ENCODE measurements at regions not wholly inside any gene's neighbourhood (a gene's known extent, or its start where the extent isn't known, plus 50 kb on each side); places are given as distances from the start of the nearest gene placed in this dataset.
"Not testable (repeated sequence)": the region's sequence is repeated elsewhere in the genome, so short reads cannot be mapped to it uniquely, and the experiment has no call there.

DNA sequence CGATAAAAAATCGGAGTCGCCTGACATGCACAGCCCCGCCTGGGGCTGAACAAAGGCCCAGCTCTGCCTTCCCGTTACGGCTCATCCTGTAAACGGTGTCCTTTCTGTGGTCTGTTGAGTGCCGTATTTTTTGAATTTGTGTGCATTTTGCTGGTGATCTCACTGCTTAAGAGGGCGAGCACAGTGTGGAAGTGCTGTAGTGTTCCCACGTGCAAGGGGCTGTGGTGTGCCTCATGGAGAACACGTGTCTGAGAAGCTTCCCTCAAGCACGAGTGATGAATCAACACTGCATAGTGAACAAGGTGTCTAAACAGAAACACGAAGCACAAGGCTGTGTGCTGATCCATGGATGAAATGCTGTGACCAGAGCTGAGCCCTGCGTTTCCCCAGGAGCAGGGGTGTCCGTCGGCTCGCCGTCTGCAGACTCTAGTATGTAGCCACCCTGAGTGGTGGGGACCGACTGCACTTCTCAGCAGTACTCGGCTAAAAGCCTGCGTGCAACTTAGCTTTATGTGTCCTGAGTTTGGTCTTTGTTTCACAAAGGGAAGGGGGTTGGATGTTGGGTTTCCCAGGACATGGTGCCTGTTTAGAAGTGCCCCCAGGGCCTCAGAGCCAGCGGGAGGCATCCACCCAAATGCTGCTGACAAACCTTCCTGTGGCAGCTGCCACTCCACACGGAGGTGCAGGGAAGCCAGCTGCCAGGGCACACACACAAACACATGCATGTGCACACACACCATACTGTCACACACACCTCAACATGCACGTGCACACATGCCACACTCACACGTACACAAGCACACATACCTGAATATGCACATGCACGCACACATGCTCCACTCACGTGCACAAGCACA is 77.2 kb upstream of the IRX4 start:
- H3K27me3 ChIP-seq (ENCODE audit: insufficient read depth, low read length): no peaks in the 10 kb centered on the region
- H3K4me1 ChIP-seq (ENCODE audit: insufficient read depth, low read length): no peaks in the 10 kb centered on the region
- peaks cover 3 to 24% of the 10 kb centered on the region in 2 donors for H3K27me3 Mint-ChIP-seq
- H3K27ac ChIP-seq (ENCODE audit: low read depth, low read length): no peak overlapping the region
- H3K9me3 Mint-ChIP-seq: no peaks in the 10 kb centered on the region
- ChIA-PET CTCF (ENCODE audit: partially characterized antibody) (no interaction called here), POLR2A (ENCODE audit: partially characterized antibody) (no interaction called here)
- no peaks in the 10 kb centered on the region for H3K36me3 Mint-ChIP-seq
- H3K36me3 ChIP-seq (ENCODE audit: insufficient read depth, low read length): no peaks in the 10 kb centered on the region
- no peaks in the 10 kb centered on the region for H3K9me3 ChIP-seq (ENCODE audit: control insufficient read depth in 1 of 2, low read length in 2 of 2)
- H3K4me3 Mint-ChIP-seq: no peak overlapping the region
- intact Hi-C loops (cut with micrococcal nuclease): no loop called here
- no peak overlapping the region for H3K4me3 ChIP-seq (ENCODE audit: low read length in 2 of 2)
- no peak for DNase-seq
- H3K27ac Mint-ChIP-seq: no peak overlapping the region
- H3K4me1 Mint-ChIP-seq: no peaks in the 10 kb centered on the region

GRCh38 chr5:1959231-1959630 is 76.5 kb upstream of the IRX4 start:
- H3K36me3 ChIP-seq (ENCODE audit: insufficient read depth, low read length): no peaks in the 10 kb centered on the region
- Mint-ChIP-seq H3K4me3 (no peak overlapping the region), H3K27me3 (peaks cover 8 to 26% of the 10 kb centered on the region in 2 donors), H3K36me3 (no peaks in the 10 kb centered on the region), H3K4me1 (no peaks in the 10 kb centered on the region), H3K9me3 (no peaks in the 10 kb centered on the region), H3K27ac (no peak overlapping the region)
- intact Hi-C loops (cut with micrococcal nuclease): no loop called here
- H3K9me3 ChIP-seq (ENCODE audit: control insufficient read depth in 1 of 2, low read length in 2 of 2): no peaks in the 10 kb centered on the region
- POLR2A ChIA-PET (ENCODE audit: partially characterized antibody): no interaction called here
- no peaks in the 10 kb centered on the region for H3K27me3 ChIP-seq (ENCODE audit: insufficient read depth, low read length)
- no peak overlapping the region for H3K4me3 ChIP-seq (ENCODE audit: low read length in 2 of 2)
- no peak for DNase-seq
- CTCF ChIA-PET (ENCODE audit: partially characterized antibody): no interaction called here
- no peak overlapping the region for H3K27ac ChIP-seq (ENCODE audit: low read depth, low read length)
- H3K4me1 ChIP-seq (ENCODE audit: insufficient read depth, low read length): no peaks in the 10 kb centered on the region

- POLR2A ChIA-PET (ENCODE audit: partially characterized antibody): no interaction called here
- Mint-ChIP-seq H3K9me3 (no peaks in the 10 kb centered on the region), H3K36me3 (no peaks in the 10 kb centered on the region), H3K27ac (no peak overlapping the region), H3K4me3 (no peak overlapping the region), H3K4me1 (no peaks in the 10 kb centered on the region), H3K27me3 (peaks cover 11 to 24% of the 10 kb centered on the region in 2 donors)
- Histone ChIP-seq H3K4me3 (ENCODE audit: low read length in 2 of 2) (no peak overlapping the region), H3K4me1 (ENCODE audit: insufficient read depth, low read length) (no peaks in the 10 kb centered on the region), H3K36me3 (ENCODE audit: insufficient read depth, low read length) (no peaks in the 10 kb centered on the region), H3K27me3 (ENCODE audit: insufficient read depth, low read length) (no peaks in the 10 kb centered on the region), H3K27ac (ENCODE audit: low read depth, low read length) (no peak overlapping the region), H3K9me3 (ENCODE audit: control insufficient read depth in 1 of 2, low read length in 2 of 2) (no peaks in the 10 kb centered on the region)
- DNase-seq: no peak
- CTCF ChIA-PET (ENCODE audit: partially characterized antibody): no interaction called here
- intact Hi-C loops (cut with micrococcal nuclease): no loop called here
Measured at GRCh38 chr5:1958211-1959010, 75.7 kb upstream of the IRX4 start.

DNA sequence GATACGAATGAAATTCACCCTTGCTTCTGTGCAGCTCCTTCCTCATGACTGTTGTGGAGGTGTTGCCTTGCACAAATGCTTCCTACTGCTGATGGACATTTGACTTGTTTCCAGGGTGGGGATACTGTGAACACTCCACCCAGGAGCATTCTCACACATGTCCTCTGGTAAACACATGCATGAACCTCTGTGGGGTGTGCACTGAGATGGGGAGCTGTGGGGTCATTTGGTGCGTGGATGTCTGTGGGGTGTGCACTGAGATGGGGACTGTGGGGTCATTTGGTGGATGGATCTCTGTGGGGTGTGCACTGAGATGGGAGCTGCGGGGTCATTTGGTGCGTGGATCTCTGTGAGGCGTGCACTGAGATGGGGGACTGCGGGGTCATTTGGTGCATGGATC is 72.9 kb upstream of the IRX4 start:
- Histone ChIP-seq H3K4me1 (ENCODE audit: insufficient read depth, low read length) (no peaks in the 10 kb centered on the region), H3K9me3 (ENCODE audit: control insufficient read depth in 1 of 2, low read length in 2 of 2) (no peaks in the 10 kb centered on the region), H3K4me3 (ENCODE audit: low read length in 2 of 2) (no peak overlapping the region), H3K36me3 (ENCODE audit: insufficient read depth, low read length) (no peaks in the 10 kb centered on the region), H3K27me3 (ENCODE audit: insufficient read depth, low read length) (no peaks in the 10 kb centered on the region), H3K27ac (ENCODE audit: low read depth, low read length) (no peak overlapping the region)
- H3K36me3 Mint-ChIP-seq: no peaks in the 10 kb centered on the region
- H3K4me1 Mint-ChIP-seq: no peaks in the 10 kb centered on the region
- H3K9me3 Mint-ChIP-seq: peaks cover 0 to 6% (median 0%) of the 10 kb centered on the region in 8 donors
- peaks cover 14 to 24% of the 10 kb centered on the region in 2 donors for H3K27me3 Mint-ChIP-seq
- ChIA-PET CTCF (ENCODE audit: partially characterized antibody) (no interaction called here), POLR2A (ENCODE audit: partially characterized antibody) (no interaction called here)
- DNase-seq: no peak
- intact Hi-C loops (cut with micrococcal nuclease): no loop called here
- no peak overlapping the region for H3K27ac Mint-ChIP-seq
- H3K4me3 Mint-ChIP-seq: no peak overlapping the region

GRCh38 chr5:1953710-1954109 is 71.0 kb upstream of the IRX4 start:
- peaks cover 14 to 20% of the 10 kb centered on the region in 2 donors for H3K27me3 Mint-ChIP-seq
- H3K4me3 ChIP-seq (ENCODE audit: low read length in 2 of 2); H3K9me3 Mint-ChIP-seq; DNase-seq; H3K4me3 Mint-ChIP-seq; H3K36me3 Mint-ChIP-seq; H3K36me3 ChIP-seq (ENCODE audit: insufficient read depth, low read length); H3K4me1 ChIP-seq (ENCODE audit: insufficient read depth, low read length); intact Hi-C loops (cut with micrococcal nuclease); POLR2A ChIA-PET (ENCODE audit: partially characterized antibody); H3K9me3 ChIP-seq (ENCODE audit: control insufficient read depth in 1 of 2, low read length in 2 of 2); H3K4me1 Mint-ChIP-seq; H3K27me3 ChIP-seq (ENCODE audit: insufficient read depth, low read length); H3K27ac Mint-ChIP-seq; H3K27ac ChIP-seq (ENCODE audit: low read depth, low read length); CTCF ChIA-PET (ENCODE audit: partially characterized antibody): not testable (repeated sequence)

- Histone ChIP-seq H3K27me3 (ENCODE audit: insufficient read depth, low read length) (no peaks in the 10 kb centered on the region), H3K36me3 (ENCODE audit: insufficient read depth, low read length) (no peaks in the 10 kb centered on the region), H3K4me3 (ENCODE audit: low read length in 2 of 2) (no peak overlapping the region), H3K4me1 (ENCODE audit: insufficient read depth, low read length) (no peaks in the 10 kb centered on the region), H3K27ac (ENCODE audit: low read depth, low read length) (no peak overlapping the region), H3K9me3 (ENCODE audit: control insufficient read depth in 1 of 2, low read length in 2 of 2) (no peaks in the 10 kb centered on the region)
- Mint-ChIP-seq H3K27ac (no peak overlapping the region), H3K4me3 (no peak overlapping the region), H3K36me3 (no peaks in the 10 kb centered on the region), H3K27me3 (peaks cover 14 to 18% of the 10 kb centered on the region in 2 donors), H3K9me3 (peaks cover 0 to 6% (median 0%) of the 10 kb centered on the region in 8 donors), H3K4me1 (no peaks in the 10 kb centered on the region)
- POLR2A ChIA-PET (ENCODE audit: partially characterized antibody): no interaction called here
- CTCF ChIA-PET (ENCODE audit: partially characterized antibody): no interaction called here
- DNase-seq: no peak
- intact Hi-C loops (cut with micrococcal nuclease): no loop called here
Measured at GRCh38 chr5:1952444-1953099, 69.8 kb upstream of the IRX4 start.

- ChIA-PET POLR2A (ENCODE audit: partially characterized antibody) (no interaction called here), CTCF (ENCODE audit: partially characterized antibody) (no interaction called here)
- Mint-ChIP-seq H3K27me3 (peaks cover 15 to 17% of the 10 kb centered on the region in 2 donors), H3K4me1 (no peaks in the 10 kb centered on the region), H3K9me3 (peaks cover 0 to 6% (median 0%) of the 10 kb centered on the region in 8 donors), H3K36me3 (no peaks in the 10 kb centered on the region), H3K4me3 (no peak overlapping the region), H3K27ac (no peak overlapping the region)
- intact Hi-C loops (cut with micrococcal nuclease): no loop called here
- H3K27ac ChIP-seq (ENCODE audit: low read depth, low read length): no peak overlapping the region
- no peaks in the 10 kb centered on the region for H3K27me3 ChIP-seq (ENCODE audit: insufficient read depth, low read length)
- no peak overlapping the region for H3K4me3 ChIP-seq (ENCODE audit: low read length in 2 of 2)
- H3K9me3 ChIP-seq (ENCODE audit: control insufficient read depth in 1 of 2, low read length in 2 of 2): no peaks in the 10 kb centered on the region
- no peak for DNase-seq
- no peaks in the 10 kb centered on the region for H3K36me3 ChIP-seq (ENCODE audit: insufficient read depth, low read length)
- no peaks in the 10 kb centered on the region for H3K4me1 ChIP-seq (ENCODE audit: insufficient read depth, low read length)
Measured at GRCh38 chr5:1952021-1952420, 69.3 kb upstream of the IRX4 start.

Data from CD4-positive, alpha-beta memory T cell (primary cell).